ENCODE measurements at regions not wholly inside any gene's neighbourhood (a gene's known extent, or its start where the extent isn't known, plus 50 kb on each side); places are given as distances from the start of the nearest gene placed in this dataset.

DNA sequence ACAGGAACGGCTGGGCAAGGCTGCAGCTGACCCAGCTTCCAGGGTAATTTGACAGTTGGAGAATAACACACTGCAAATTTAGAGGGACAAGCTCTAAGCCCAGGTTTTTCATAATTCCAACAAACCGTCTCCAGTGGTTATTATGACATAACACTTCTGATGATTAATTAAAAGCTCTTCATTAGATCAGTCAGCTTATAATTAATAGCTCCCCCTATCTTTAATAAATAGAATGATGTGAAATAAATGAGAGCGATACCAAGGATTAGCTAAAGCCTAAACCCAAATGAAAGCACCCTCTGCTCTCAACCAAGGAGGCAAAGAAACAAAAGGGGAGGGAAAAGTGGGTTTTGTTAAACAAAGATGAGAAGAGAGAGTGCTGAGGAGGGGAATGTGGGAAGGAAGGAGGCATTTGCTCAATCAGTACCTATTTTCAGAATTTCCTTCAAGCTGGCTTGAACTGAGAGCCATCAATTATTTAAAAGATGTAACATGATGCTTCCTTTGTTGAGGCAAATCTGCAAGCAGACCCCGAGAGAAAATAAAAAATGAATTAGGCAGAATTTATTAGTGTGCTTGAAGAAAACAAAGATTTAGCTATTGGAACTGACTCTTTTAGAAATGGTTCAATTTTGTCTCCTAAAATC is 221.8 kb upstream of the ESRRG start:
- H3K4me1 ChIP-seq = no peaks in the 10 kb centered on the region
- DNase-seq = no peak
- no peak overlapping the region for H3K27ac ChIP-seq
- H3K27me3 ChIP-seq = no peaks in the 10 kb centered on the region
- 77 to 84% methylated on average over 4 of the region's 4 CpGs for WGBS, 2 donors
- no peaks in the 10 kb centered on the region for H3K36me3 ChIP-seq
- TF ChIP-seq POLR2A (IDR thresholded peaks at IDR 0.05) (no peak), CTCF (IDR thresholded peaks at IDR 0.05) (no peak)
- no peak overlapping the region for H3K4me3 ChIP-seq (replicated peaks in 1 of 3)
- no peaks in the 10 kb centered on the region for H3K9me3 ChIP-seq
- intact Hi-C loops (cut with DNase I) = no loop called here

- Histone ChIP-seq H3K36me3 (no peaks in the 10 kb centered on the region), H3K27me3 (no peaks in the 10 kb centered on the region), H3K27ac (no peak overlapping the region), H3K4me1 (peaks cover 0 to 9% of the 10 kb centered on the region in 2 donors), H3K9me3 (no peaks in the 10 kb centered on the region), H3K4me3 (replicated peaks in 1 of 3) (no peak overlapping the region)
- no peak for TF ChIP-seq POLR2A (IDR thresholded peaks at IDR 0.05)
- no peak for TF ChIP-seq CTCF (IDR thresholded peaks at IDR 0.05)
- peak; percentile 27 for DNase-seq
- intact Hi-C loops (cut with DNase I) = no loop called here
- WGBS, 2 donors = 26 to 28% methylated on average over 1 of the region's 1 CpG
Observed at GRCh38 chr1:216937491-216937890, 214.3 kb upstream of the ESRRG start.

- H3K4me1 ChIP-seq = peaks cover 0 to 9% of the 10 kb centered on the region in 2 donors
- 41% methylated on average over 1 of the region's 1 CpG for WGBS, 2 donors
- DNase-seq = peak; percentile 13 to 36
- no peaks in the 10 kb centered on the region for H3K9me3 ChIP-seq
- H3K27me3 ChIP-seq = no peaks in the 10 kb centered on the region
- TF ChIP-seq CTCF (IDR thresholded peaks at IDR 0.05) (no peak), POLR2A (IDR thresholded peaks at IDR 0.05) (no peak)
- H3K36me3 ChIP-seq = no peaks in the 10 kb centered on the region
- H3K4me3 ChIP-seq (replicated peaks in 1 of 3) = no peak overlapping the region
- H3K27ac ChIP-seq = no peak overlapping the region
- intact Hi-C loops (cut with DNase I) = no loop called here
Observed at GRCh38 chr1:216936779-216937178, 213.6 kb upstream of the ESRRG start.

- WGBS, 2 donors = 62 to 70% methylated on average over 3 of the region's 3 CpGs
- intact Hi-C loops (cut with DNase I) = no loop called here
- no peaks in the 10 kb centered on the region for H3K27me3 ChIP-seq
- no peak overlapping the region for H3K27ac ChIP-seq
- no peak overlapping the region for H3K4me3 ChIP-seq (replicated peaks in 1 of 3)
- no peaks in the 10 kb centered on the region for H3K9me3 ChIP-seq
- H3K36me3 ChIP-seq = no peaks in the 10 kb centered on the region
- DNase-seq = no peak
- H3K4me1 ChIP-seq = peaks cover 0 to 9% of the 10 kb centered on the region in 2 donors
- no peak for TF ChIP-seq POLR2A (IDR thresholded peaks at IDR 0.05)
- TF ChIP-seq CTCF (IDR thresholded peaks at IDR 0.05) = no peak
Observed at GRCh38 chr1:216935901-216936300, 212.7 kb upstream of the ESRRG start.

GRCh38 chr1:216932424-216932823 is 209.2 kb upstream of the ESRRG start:
- intact Hi-C loops (cut with DNase I) = no loop called here
- no peak for TF ChIP-seq CTCF (IDR thresholded peaks at IDR 0.05)
- DNase-seq = no peak

More at GRCh38 chr1:216932424-216932823, 209.2 kb upstream of the ESRRG start:
- no peaks in the 10 kb centered on the region for H3K36me3 ChIP-seq
- H3K27me3 ChIP-seq = no peaks in the 10 kb centered on the region
- peaks cover 0 to 6% of the 10 kb centered on the region in 2 donors for H3K4me1 ChIP-seq
- no peaks in the 10 kb centered on the region for H3K9me3 ChIP-seq
- 91 to 97% methylated on average over 3 of the region's 3 CpGs for WGBS, 2 donors
- H3K4me3 ChIP-seq (replicated peaks in 1 of 3) = no peak overlapping the region
- no peak overlapping the region for H3K27ac ChIP-seq
